NT2/D1 (cell line): ENCODE measurements at regions not wholly inside any gene's neighbourhood (a gene's known extent, or its start where the extent isn't known, plus 50 kb on each side); places are given as distances from the start of the nearest gene placed in this dataset.

Source experiments
- SUZ12 ChIP-seq: IDR thresholded peaks from 2 replicates; pipeline ENCODE4 v1.6.1; 2011; ENCODE audit not compliant: insufficient read length, insufficient read depth; ENCODE audit errors: extremely low read depth
- YY1 ChIP-seq: IDR thresholded peaks from 2 replicates; pipeline ENCODE4 v1.6.1; 2011; ENCODE audit not compliant: insufficient read length, insufficient read depth
- ZNF274 ChIP-seq: IDR thresholded peaks from 2 replicates; pipeline ENCODE4 v1.6.1; 2011; ENCODE audit warnings: mild to moderate bottlenecking, low read depth, low read length

DNA sequence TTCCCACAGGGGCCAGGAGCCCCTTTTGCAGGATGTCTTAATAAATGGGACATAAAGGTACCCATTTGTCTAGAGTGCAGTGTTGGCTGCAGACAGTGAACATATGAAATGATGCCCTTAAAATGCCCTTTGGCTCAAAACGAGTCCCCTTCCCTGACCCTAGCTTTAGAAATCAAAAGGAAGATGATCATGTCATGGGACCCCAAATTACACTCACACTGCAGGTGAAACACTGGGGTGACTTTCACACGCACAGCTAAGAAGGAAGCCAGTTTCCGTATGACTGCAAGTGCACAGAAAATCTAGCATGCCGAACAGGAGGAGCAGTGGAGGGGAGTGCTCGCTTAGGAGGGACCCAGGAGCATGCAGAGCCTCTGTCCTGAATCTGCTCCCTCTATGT lies 154.5 kb upstream of the KLF14 start:
- TF ChIP-seq YY1, result no peak
- no peak for TF ChIP-seq ZNF274
- no peak for TF ChIP-seq SUZ12
